IMR-90 (cell line): ENCODE measurements at regions not wholly inside any gene's neighbourhood (a gene's known extent, or its start where the extent isn't known, plus 50 kb on each side); places are given as distances from the start of the nearest gene placed in this dataset.

Source experiments
- ATAC-seq: fragments of 200-7000 bp; cut with Tn5 transposase; 2 replicates; pipeline ENCODE4 v1.9.1; 2020; ENCODE audit warnings: low read depth, mild to moderate bottlenecking, moderate library complexity
- BruUV-seq: library from RNA; stranded (reverse); fragments of 400-500 nt; replicated peaks from 2 replicates; lab custom pipeline; 2021; lab: Mats Ljungman, UMichigan
- CTCF ChIA-PET: fragments of 300-600 bp; formaldehyde crosslinking; extraction: SDS; loops from one replicate; lab custom pipeline; 2021; ENCODE audit warnings: antibody characterized with exemption; lab: Yijun Ruan, JAX
- POLR2A ChIA-PET: fragments of 300-600 bp; sonication (Branson Sonifier 250); formaldehyde crosslinking; loops from one replicate; lab custom pipeline; 2022; ENCODE audit warnings: antibody characterized with exemption; ENCODE audit not compliant: unreplicated experiment; lab: Charles Lee
- DNase-seq: peaks from one replicate; pipeline ENCODE4 v3.0.0; 2013
- H2AFZ ChIP-seq: replicated peaks from 2 replicates; pipeline ENCODE3; 2013; ENCODE audit warnings: low read length, mild to moderate bottlenecking; ENCODE audit not compliant: poor library complexity
- H2AK5ac ChIP-seq: 2 replicates; pipeline ENCODE4 v1.6.1; 2013; ENCODE audit warnings: low read depth, low read length, inconsistent platforms
- H2AK9ac ChIP-seq: replicated peaks from 2 replicates; pipeline ENCODE3; 2013; ENCODE audit warnings: mild to moderate bottlenecking, low read depth, low read length, moderate library complexity; ENCODE audit not compliant: poor library complexity
- H2BK120ac ChIP-seq: 2 replicates; pipeline ENCODE4 v1.6.1; 2013; ENCODE audit warnings: low read depth, low read length, inconsistent platforms
- H2BK15ac ChIP-seq: 3 replicates; pipeline ENCODE4 v1.6.1; 2013; ENCODE audit warnings: low read depth, low read length, inconsistent platforms
- H2BK20ac ChIP-seq: 2 replicates; pipeline ENCODE4 v1.6.1; 2013; ENCODE audit warnings: low read depth, mild to moderate bottlenecking, inconsistent platforms, low read length, moderate library complexity
- H2BK5ac ChIP-seq: 2 replicates; pipeline ENCODE4 v1.6.1; 2013; ENCODE audit warnings: mild to moderate bottlenecking, low read depth, low read length, inconsistent platforms; ENCODE audit not compliant: poor library complexity, severe bottlenecking
- H3K14ac ChIP-seq: replicated peaks from 2 replicates; pipeline ENCODE4 v1.6.1; 2013; ENCODE audit warnings: low read depth, low read length, inconsistent platforms
- H3K18ac ChIP-seq: 2 replicates; pipeline ENCODE4 v1.6.1; 2013; ENCODE audit warnings: low read depth, low read length, control low read depth
- H3K23ac ChIP-seq: 2 replicates; pipeline ENCODE4 v1.6.1; 2013; ENCODE audit warnings: low read depth, low read length, inconsistent platforms
- H3K27ac ChIP-seq: 2 replicates; pipeline ENCODE4 v1.5.1; 2013; ENCODE audit warnings: mild to moderate bottlenecking, control low read depth, low read length; ENCODE audit not compliant: insufficient read depth
- H3K27me3 ChIP-seq: 2 replicates; pipeline ENCODE4 v1.6.1; 2013; ENCODE audit warnings: low read length; ENCODE audit not compliant: control insufficient read depth, insufficient read depth
- H3K36me3 ChIP-seq: 2 replicates; pipeline ENCODE4 v1.6.1; 2013; ENCODE audit warnings: low read length, mixed read lengths; ENCODE audit not compliant: control insufficient read depth, insufficient read depth
- H3K4ac ChIP-seq: 2 replicates; pipeline ENCODE4 v1.6.1; 2013; ENCODE audit warnings: low read depth, low read length, inconsistent platforms
- H3K4me1 ChIP-seq: 2 replicates; pipeline ENCODE4 v1.6.1; 2013; ENCODE audit warnings: low read length, mixed read lengths; ENCODE audit not compliant: control insufficient read depth, insufficient read depth
- H3K4me2 ChIP-seq: 2 replicates; pipeline ENCODE4 v1.6.1; 2013; ENCODE audit warnings: low read depth, mild to moderate bottlenecking, control low read depth, low read length, moderate library complexity
- H3K4me3 ChIP-seq: 2 replicates; pipeline ENCODE4 v1.5.1; 2013; ENCODE audit warnings: low read depth, mild to moderate bottlenecking, control low read depth, low read length, moderate library complexity; ENCODE audit not compliant: insufficient read depth
- H3K56ac ChIP-seq: 2 replicates; pipeline ENCODE4 v1.6.1; 2013; ENCODE audit warnings: low read length, inconsistent platforms; ENCODE audit not compliant: insufficient read depth; ENCODE audit errors: extremely low read depth
- H3K79me1 ChIP-seq, 2 experiments: 2 replicates each; pipeline ENCODE4 v1.6.1; 2013; ENCODE audit warnings: low read length in 2 of 2, inconsistent platforms in 1 of 2, low read depth in 1 of 2
- H3K9ac ChIP-seq: 2 replicates; pipeline ENCODE4 v1.6.1; 2013; ENCODE audit warnings: low read depth, low read length, control low read depth
- H3K9me1 ChIP-seq: 2 replicates; pipeline ENCODE4 v1.6.1; 2013; ENCODE audit warnings: low read length, inconsistent platforms; ENCODE audit not compliant: insufficient read depth
- H3K9me3 ChIP-seq: 2 replicates; pipeline ENCODE4 v1.6.1; 2013; ENCODE audit warnings: low read length; ENCODE audit not compliant: control insufficient read depth, insufficient read depth
- H4K20me1 ChIP-seq: 2 replicates; pipeline ENCODE4 v1.6.1; 2013; ENCODE audit warnings: low read length, inconsistent platforms; ENCODE audit not compliant: insufficient read depth
- H4K5ac ChIP-seq: 2 replicates; pipeline ENCODE4 v1.6.1; 2013; ENCODE audit warnings: mild to moderate bottlenecking, low read depth, low read length, control low read depth
- H4K8ac ChIP-seq, 2 experiments: 2 replicates each; pipeline ENCODE4 v1.6.1; 2013; ENCODE audit warnings: low read depth in 2 of 2, low read length in 2 of 2, control low read depth in 1 of 2, inconsistent platforms in 1 of 2
- H4K91ac ChIP-seq: 2 replicates; pipeline ENCODE4 v1.6.1; 2013; ENCODE audit warnings: low read depth, low read length, inconsistent platforms; ENCODE audit not compliant: insufficient read depth
- ELK1 ChIP-seq: fragments of 150-350 bp; IDR thresholded peaks from 2 replicates; pipeline ENCODE4 v1.6.1; 2016; ENCODE audit warnings: low read depth, mild to moderate bottlenecking, low read length, moderate library complexity, borderline replicate concordance
- MXI1 ChIP-seq: IDR thresholded peaks from 2 replicates; pipeline ENCODE4 v1.6.1; 2012; ENCODE audit warnings: low read depth, mild to moderate bottlenecking, low read length, moderate library complexity, borderline replicate concordance
- RFX5 ChIP-seq: IDR thresholded peaks from 2 replicates; pipeline ENCODE4 v1.8.0; 2012; ENCODE audit warnings: low read depth, mild to moderate bottlenecking, low read length, moderate library complexity
- WGBS, 2 experiments: methylation state at CpG; one replicate each; pipeline versions ENCODE4 v1.1.5 to v1.1.7; 2013; ENCODE audit warnings: missing lambda C conversion rate in 2 of 2; ENCODE audit not compliant: insufficient read length in 1 of 2; ENCODE audit errors: extremely low coverage in 2 of 2; 5-methylcytosine and 5-hydroxymethylcytosine counted together
- dilution Hi-C: fragments of 300-500 bp; cut with HindIII; formaldehyde crosslinking; loops from one replicate; pipeline ENCODE4 v1.14.3; 2018; ENCODE audit warnings: low sequenced_read_pairs; ENCODE audit not compliant: unreplicated experiment
- in situ Hi-C: fragments of 300-500 bp; cut with MboI; formaldehyde crosslinking; loops from 3 replicates; pipeline ENCODE4 v1.14.3; 2019; ENCODE audit warnings: low sequenced_read_pairs, inconsistent platforms, mixed read lengths
- intact Hi-C: fragments of 100-400 bp; cut with micrococcal nuclease; formaldehyde crosslinking; loops from 2 replicates; pipeline ENCODE4 v1.10.0; 2022

GRCh38 chr6:14618759-14619418, 501.3 kb downstream of the CD83 start:
- ATAC-seq (no peak), DNase-seq (no peak)
- Histone ChIP-seq H4K91ac (no peak overlapping the region), H3K4me2 (no peak overlapping the region), H2AK5ac (no peak overlapping the region), H3K9me1 (peaks cover 3% of the 10 kb centered on the region; the same call in 1 of the 2 replicates), H3K4me1 (peaks cover 2% of the 10 kb centered on the region; the same call in 1 of the 2 replicates), H3K14ac (no peak overlapping the region), H4K20me1 (no peaks in the 10 kb centered on the region), H3K18ac (no peak overlapping the region), H3K9ac (no peak overlapping the region), H3K9me3 (peaks cover 5% of the 10 kb centered on the region; the same call in 1 of the 2 replicates), H3K4ac (no peak overlapping the region), H3K79me1 (no peaks in the 10 kb centered on the region), H4K5ac (no peak overlapping the region), H3K27me3 (no peaks in the 10 kb centered on the region; the same call in 1 of the 2 replicates), H3K27ac (no peak overlapping the region), H3K4me3 (no peak overlapping the region), H2AK9ac (no peak overlapping the region), H4K8ac (no peak overlapping the region), H2BK20ac (no peak overlapping the region), H2BK120ac (no peak overlapping the region), H3K23ac (no peak overlapping the region), H2BK5ac (no peak overlapping the region), H2BK15ac (no peak overlapping the region), H3K56ac (no peak overlapping the region), H2AFZ (no peak overlapping the region), H3K36me3 (no peaks in the 10 kb centered on the region)
- TF ChIP-seq RFX5: no peak
- TF ChIP-seq ELK1: no peak
- no peak for TF ChIP-seq MXI1
- dilution Hi-C loops: no loop called here
- POLR2A ChIA-PET: no interaction called here
- intact Hi-C loops: no loop called here
- 94% methylated on average over 6 of the region's 10 CpGs; no CpG with 5 or more reads in 1 of the 2 experiments for WGBS, 2 experiments
- CTCF ChIA-PET: no interaction called here
- no TSS peak for BruUV-seq
- in situ Hi-C loops: no loop called here
